Osteocyte (in vitro differentiated cells): ENCODE measurements at regions not wholly inside any gene's neighbourhood (a gene's known extent, or its start where the extent isn't known, plus 50 kb on each side); places are given as distances from the start of the nearest gene placed in this dataset.
A peak's percentile ranks its signal among the peaks of the same experiment; 100 is the strongest.

ENCODE experiments used
- DNase-seq: peaks from one replicate; pipeline ENCODE4 v3.0.0; 2021; ENCODE audit warnings: mixed read lengths; ENCODE audit not compliant: unreplicated experiment; ENCODE audit errors: extremely low spot score
- H3K27ac Mint-ChIP-seq: one replicate; pipeline ENCODE4 v1.8.0; 2021; ENCODE audit warnings: mild to moderate bottlenecking, mixed read lengths; ENCODE audit not compliant: unreplicated experiment
- H3K27me3 Mint-ChIP-seq: one replicate; pipeline ENCODE4 v1.8.0; 2021; ENCODE audit warnings: mixed read lengths; ENCODE audit not compliant: unreplicated experiment
- H3K36me3 Mint-ChIP-seq: one replicate; pipeline ENCODE4 v1.8.0; 2021; ENCODE audit warnings: mixed read lengths; ENCODE audit not compliant: unreplicated experiment
- H3K4me1 Mint-ChIP-seq: one replicate; pipeline ENCODE4 v1.8.0; 2021; ENCODE audit warnings: mixed read lengths; ENCODE audit not compliant: unreplicated experiment
- H3K4me3 Mint-ChIP-seq: one replicate; pipeline ENCODE4 v1.8.0; 2021; ENCODE audit warnings: mild to moderate bottlenecking, moderate library complexity, mixed read lengths; ENCODE audit not compliant: unreplicated experiment
- H3K9me3 Mint-ChIP-seq: one replicate; pipeline ENCODE4 v1.8.0; 2021; ENCODE audit warnings: mixed read lengths; ENCODE audit not compliant: unreplicated experiment
- CTCF ChIP-seq: fragments of 200-600 bp; sonication (generic); IDR thresholded peaks from 2 replicates; pipeline ENCODE4 v1.5.0; 2021; ENCODE audit warnings: antibody characterized with exemption, mild to moderate bottlenecking, moderate library complexity

GRCh38 chr7:97499204-97499603 is 232.7 kb upstream of the TAC1 start:
- Mint-ChIP-seq H3K4me3 (no peak overlapping the region), H3K36me3 (no peaks in the 10 kb centered on the region), H3K9me3 (no peaks in the 10 kb centered on the region), H3K4me1 (no peaks in the 10 kb centered on the region), H3K27me3 (no peaks in the 10 kb centered on the region), H3K27ac (no peak overlapping the region)
- TF ChIP-seq CTCF = peak; percentile 51
- DNase-seq = no peak

GRCh38 chr7:97503367-97504094 is 228.4 kb upstream of the TAC1 start:
- Mint-ChIP-seq H3K9me3 (peaks cover 4% of the 10 kb centered on the region), H3K27me3 (no peaks in the 10 kb centered on the region), H3K36me3 (no peaks in the 10 kb centered on the region), H3K4me3 (no peak overlapping the region), H3K4me1 (no peaks in the 10 kb centered on the region), H3K27ac (no peak overlapping the region)
- no peak for DNase-seq
- TF ChIP-seq CTCF = no peak

GRCh38 chr7:97506728-97507127 is 225.2 kb upstream of the TAC1 start:
- no peak for DNase-seq
- Mint-ChIP-seq H3K27me3 (no peaks in the 10 kb centered on the region), H3K4me3 (no peak overlapping the region), H3K4me1 (no peaks in the 10 kb centered on the region), H3K9me3 (peaks cover 4% of the 10 kb centered on the region), H3K36me3 (no peaks in the 10 kb centered on the region), H3K27ac (no peak overlapping the region)
- TF ChIP-seq CTCF = no peak

- no peak for TF ChIP-seq CTCF
- Mint-ChIP-seq H3K36me3 (no peaks in the 10 kb centered on the region), H3K4me3 (no peak overlapping the region), H3K27me3 (no peaks in the 10 kb centered on the region), H3K27ac (no peak overlapping the region), H3K4me1 (no peaks in the 10 kb centered on the region), H3K9me3 (no peaks in the 10 kb centered on the region)
- no peak for DNase-seq
Measured at GRCh38 chr7:97512441-97513207, 219.3 kb upstream of the TAC1 start.

- no peaks in the 10 kb centered on the region for H3K27me3 Mint-ChIP-seq
- H3K9me3 Mint-ChIP-seq = no peaks in the 10 kb centered on the region
- no peak overlapping the region for H3K4me3 Mint-ChIP-seq
- no peaks in the 10 kb centered on the region for H3K36me3 Mint-ChIP-seq
- TF ChIP-seq CTCF = no peak
- H3K4me1 Mint-ChIP-seq = no peaks in the 10 kb centered on the region
- no peak for DNase-seq
- no peak overlapping the region for H3K27ac Mint-ChIP-seq
Measured at GRCh38 chr7:97513326-97513725, 218.6 kb upstream of the TAC1 start.
